Panc1 (cell line): ENCODE measurements at regions not wholly inside any gene's neighbourhood (a gene's known extent, or its start where the extent isn't known, plus 50 kb on each side); places are given as distances from the start of the nearest gene placed in this dataset.

Experiments
- ATAC-seq: fragments of 200-7000 bp; cut with Tn5 transposase; 2 replicates; pipeline ENCODE4 v1.9.1; 2020; ENCODE audit warnings: mild to moderate bottlenecking, moderate library complexity
- BruUV-seq: library from RNA; stranded (reverse); fragments of 400-500 nt; replicated peaks from 2 replicates; lab custom pipeline; 2021; lab: Mats Ljungman, UMichigan
- CTCF ChIA-PET: fragments of 300-600 bp; sonication (Branson Sonifier 250); formaldehyde crosslinking; loops from one replicate; lab custom pipeline; 2022; ENCODE audit warnings: antibody characterized with exemption; lab: Charles Lee
- POLR2A ChIA-PET: fragments of 300-600 bp; sonication (Branson Sonifier 250); formaldehyde crosslinking; loops from one replicate; lab custom pipeline; 2022; ENCODE audit warnings: antibody characterized with exemption; lab: Charles Lee
- DNase-seq: peaks from one replicate; pipeline ENCODE4 v3.0.0-alpha.2; 2010; ENCODE audit warnings: low read depth, low spot score
- H3K27ac ChIP-seq: 2 replicates; pipeline ENCODE4 v1.5.1; 2011; ENCODE audit warnings: mild to moderate bottlenecking, low read length, inconsistent platforms
- H3K27me3 ChIP-seq: fragments of 200-500 bp; sonication (Bioruptor generic); 2 replicates; pipeline ENCODE4 v1.6.0; 2014; ENCODE audit warnings: low read length, inconsistent platforms; ENCODE audit not compliant: control insufficient read depth, insufficient read depth
- H3K36me3 ChIP-seq: fragments of 200-500 bp; sonication (Bioruptor generic); 2 replicates; pipeline ENCODE4 v1.5.1; 2014; ENCODE audit warnings: inconsistent platforms, mild to moderate bottlenecking, low read length, moderate library complexity; ENCODE audit not compliant: control insufficient read depth, insufficient read depth
- H3K4me1 ChIP-seq: 2 replicates; pipeline ENCODE4 v1.5.1; 2011; ENCODE audit warnings: inconsistent platforms, mild to moderate bottlenecking, low read length, moderate library complexity; ENCODE audit not compliant: control insufficient read depth, insufficient read depth
- H3K4me3 ChIP-seq, 2 experiments: 2 replicates each; pipeline ENCODE4 v1.5.1; 2011 to 2012; ENCODE audit warnings: low read depth in 2 of 2, low read length in 2 of 2, mild to moderate bottlenecking in 2 of 2, inconsistent platforms in 1 of 2, moderate library complexity in 1 of 2
- H3K9me3 ChIP-seq: fragments of 200-500 bp; sonication (Bioruptor generic); 2 replicates; pipeline ENCODE4 v1.5.1; 2014; ENCODE audit warnings: low read depth, mild to moderate bottlenecking, inconsistent platforms, low read length, moderate library complexity; ENCODE audit not compliant: control insufficient read depth, insufficient read depth
- POLR2AphosphoS5 ChIP-seq: IDR thresholded peaks from 2 replicates; pipeline ENCODE4 v1.6.1; 2012; ENCODE audit warnings: mild to moderate bottlenecking, low read depth, low read length, moderate library complexity
- SIN3A ChIP-seq: IDR thresholded peaks from 2 replicates; pipeline ENCODE4 v1.6.1; 2012; ENCODE audit warnings: low read depth, mild to moderate bottlenecking, low read length, moderate library complexity, borderline replicate concordance; ENCODE audit not compliant: insufficient read depth
- TCF7L2 ChIP-seq: IDR thresholded peaks from 2 replicates; pipeline ENCODE4 v1.6.1; 2011; ENCODE audit warnings: mild to moderate bottlenecking, low read depth, low read length, inconsistent platforms
- in situ Hi-C: cut with HindIII; loops from 2 replicates; pipeline ENCODE4 v1.10.0; 2016; ENCODE audit warnings: low sequenced_read_pairs, low pct_unique_long_range_greater_than_20kb
- intact Hi-C: fragments of 100-400 bp; cut with micrococcal nuclease; formaldehyde crosslinking; loops from one replicate; pipeline ENCODE4 v1.10.0; 2022; ENCODE audit not compliant: unreplicated experiment
- TF ChIP-seq, protein P1 (sequence below): fragments of 450-650 bp; IDR thresholded peaks from 2 replicates; pipeline ENCODE4 v1.5.1; 2017; ENCODE audit warnings: mild to moderate bottlenecking
- TF ChIP-seq, protein P2 (sequence below), 2 experiments: IDR thresholded peaks; 2 replicates each; pipeline ENCODE4 v1.6.1; 2011 to 2012; ENCODE audit warnings: low read depth in 2 of 2, control low read depth in 1 of 2, low read length in 1 of 2, mild to moderate bottlenecking in 1 of 2, moderate library complexity in 1 of 2; ENCODE audit not compliant: insufficient read depth in 1 of 2

- Histone ChIP-seq H3K36me3 (no peaks in the 10 kb centered on the region), H3K9me3 (no peaks in the 10 kb centered on the region), H3K27ac (no peak overlapping the region), H3K27me3 (no peaks in the 10 kb centered on the region), H3K4me1 (no peaks in the 10 kb centered on the region), H3K4me3 (no peak overlapping the region)
- ATAC-seq: no peak
- BruUV-seq: no TSS peak
- TF ChIP-seq, protein P1, sequence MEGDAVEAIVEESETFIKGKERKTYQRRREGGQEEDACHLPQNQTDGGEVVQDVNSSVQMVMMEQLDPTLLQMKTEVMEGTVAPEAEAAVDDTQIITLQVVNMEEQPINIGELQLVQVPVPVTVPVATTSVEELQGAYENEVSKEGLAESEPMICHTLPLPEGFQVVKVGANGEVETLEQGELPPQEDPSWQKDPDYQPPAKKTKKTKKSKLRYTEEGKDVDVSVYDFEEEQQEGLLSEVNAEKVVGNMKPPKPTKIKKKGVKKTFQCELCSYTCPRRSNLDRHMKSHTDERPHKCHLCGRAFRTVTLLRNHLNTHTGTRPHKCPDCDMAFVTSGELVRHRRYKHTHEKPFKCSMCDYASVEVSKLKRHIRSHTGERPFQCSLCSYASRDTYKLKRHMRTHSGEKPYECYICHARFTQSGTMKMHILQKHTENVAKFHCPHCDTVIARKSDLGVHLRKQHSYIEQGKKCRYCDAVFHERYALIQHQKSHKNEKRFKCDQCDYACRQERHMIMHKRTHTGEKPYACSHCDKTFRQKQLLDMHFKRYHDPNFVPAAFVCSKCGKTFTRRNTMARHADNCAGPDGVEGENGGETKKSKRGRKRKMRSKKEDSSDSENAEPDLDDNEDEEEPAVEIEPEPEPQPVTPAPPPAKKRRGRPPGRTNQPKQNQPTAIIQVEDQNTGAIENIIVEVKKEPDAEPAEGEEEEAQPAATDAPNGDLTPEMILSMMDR: no peak
- TF ChIP-seq POLR2AphosphoS5 (no peak), SIN3A (no peak), TCF7L2 (no peak)
- TF ChIP-seq, protein P2, sequence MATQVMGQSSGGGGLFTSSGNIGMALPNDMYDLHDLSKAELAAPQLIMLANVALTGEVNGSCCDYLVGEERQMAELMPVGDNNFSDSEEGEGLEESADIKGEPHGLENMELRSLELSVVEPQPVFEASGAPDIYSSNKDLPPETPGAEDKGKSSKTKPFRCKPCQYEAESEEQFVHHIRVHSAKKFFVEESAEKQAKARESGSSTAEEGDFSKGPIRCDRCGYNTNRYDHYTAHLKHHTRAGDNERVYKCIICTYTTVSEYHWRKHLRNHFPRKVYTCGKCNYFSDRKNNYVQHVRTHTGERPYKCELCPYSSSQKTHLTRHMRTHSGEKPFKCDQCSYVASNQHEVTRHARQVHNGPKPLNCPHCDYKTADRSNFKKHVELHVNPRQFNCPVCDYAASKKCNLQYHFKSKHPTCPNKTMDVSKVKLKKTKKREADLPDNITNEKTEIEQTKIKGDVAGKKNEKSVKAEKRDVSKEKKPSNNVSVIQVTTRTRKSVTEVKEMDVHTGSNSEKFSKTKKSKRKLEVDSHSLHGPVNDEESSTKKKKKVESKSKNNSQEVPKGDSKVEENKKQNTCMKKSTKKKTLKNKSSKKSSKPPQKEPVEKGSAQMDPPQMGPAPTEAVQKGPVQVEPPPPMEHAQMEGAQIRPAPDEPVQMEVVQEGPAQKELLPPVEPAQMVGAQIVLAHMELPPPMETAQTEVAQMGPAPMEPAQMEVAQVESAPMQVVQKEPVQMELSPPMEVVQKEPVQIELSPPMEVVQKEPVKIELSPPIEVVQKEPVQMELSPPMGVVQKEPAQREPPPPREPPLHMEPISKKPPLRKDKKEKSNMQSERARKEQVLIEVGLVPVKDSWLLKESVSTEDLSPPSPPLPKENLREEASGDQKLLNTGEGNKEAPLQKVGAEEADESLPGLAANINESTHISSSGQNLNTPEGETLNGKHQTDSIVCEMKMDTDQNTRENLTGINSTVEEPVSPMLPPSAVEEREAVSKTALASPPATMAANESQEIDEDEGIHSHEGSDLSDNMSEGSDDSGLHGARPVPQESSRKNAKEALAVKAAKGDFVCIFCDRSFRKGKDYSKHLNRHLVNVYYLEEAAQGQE (IDR thresholded peaks at IDR 0.05; ENCODE audit: insufficient read depth in 1 of 2, low read depth in 2 of 2, low read length in 1 of 2): no peak
- ChIA-PET CTCF (interaction anchor here (0.6 to 0.8 kb wide), 3 partner anchors 10 to 243 kb away, joined by 3 read pairs; no protein-coding TSS in a partner anchor), POLR2A (no interaction called here)
- no peak for DNase-seq
- in situ Hi-C loops: no loop called here
- intact Hi-C loops: no loop called here
These were observed 97.6 kb downstream of the RPE65 start for GRCh38 chr1:68352202-68352601.

DNA sequence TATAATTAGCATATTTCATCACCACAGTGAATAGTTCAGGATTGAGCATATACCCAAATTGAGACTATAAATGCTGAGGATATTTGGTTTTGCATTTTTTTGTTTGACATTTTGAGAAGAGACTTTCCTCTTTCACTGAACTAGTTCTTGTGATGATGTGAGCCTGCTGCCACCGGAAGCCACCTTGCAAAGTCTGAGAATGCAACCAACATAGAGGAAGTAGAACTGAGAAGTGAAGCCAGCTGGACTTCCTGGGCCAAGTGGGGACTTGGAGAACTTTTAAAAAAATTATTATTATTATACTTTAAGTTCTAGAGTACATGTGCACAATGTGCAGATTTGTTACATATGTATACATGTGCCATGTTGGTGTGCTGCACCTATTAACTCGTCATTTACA lies 102.3 kb downstream of the RPE65 start:
- TF ChIP-seq, protein P2 (IDR thresholded peaks at IDR 0.05; ENCODE audit: insufficient read depth in 1 of 2, low read depth in 2 of 2, low read length in 1 of 2): no peak
- TF ChIP-seq SIN3A: no peak
- BruUV-seq: no TSS peak
- POLR2A ChIA-PET: no interaction called here
- CTCF ChIA-PET: no interaction called here
- no peaks in the 10 kb centered on the region for H3K27me3 ChIP-seq
- H3K4me3 ChIP-seq: no peak overlapping the region
- H3K27ac ChIP-seq: no peak overlapping the region
- DNase-seq (no peak), ATAC-seq (no peak)
- H3K4me1 ChIP-seq: no peaks in the 10 kb centered on the region
- in situ Hi-C loops (no loop called here), intact Hi-C loops (loop anchor here (5.0 to 10.0 kb wide), 2 partner anchors 97 to 495 kb away; partner anchors contain the start of gene RPE65)
- H3K36me3 ChIP-seq: no peaks in the 10 kb centered on the region
- no peaks in the 10 kb centered on the region for H3K9me3 ChIP-seq
